A549 (cell line): ENCODE measurements at regions not wholly inside any gene's neighbourhood (a gene's known extent, or its start where the extent isn't known, plus 50 kb on each side); places are given as distances from the start of the nearest gene placed in this dataset.

Source experiments
- EP300 ChIP-seq, 2 experiments: fragments of >200 bp; sonication (Bioruptor Twin); formaldehyde crosslinking; IDR thresholded peaks; 2 replicates in 1 of 2; 3 replicates in 1 of 2; pipeline ENCODE4 v1.6.1; 2016 to 2017
- HOXA7 ChIP-seq: fragments of 250-450 bp; sonication (Bioruptor Pico); IDR thresholded peaks from 2 replicates; pipeline ENCODE4 v1.5.0; 2020; ENCODE audit warnings: mild to moderate bottlenecking, moderate library complexity
- POLR2AphosphoS2 ChIP-seq: conservative IDR thresholded peaks from 2 replicates; pipeline ENCODE4 v1.6.1; 2012; ENCODE audit warnings: low read length, improper control_type of control experiment, inconsistent platforms
- RFX5 ChIP-seq: fragments of 450-650 bp; IDR thresholded peaks from 2 replicates; pipeline ENCODE4 v1.7.1; 2014; ENCODE audit warnings: antibody characterized with exemption, mild to moderate bottlenecking, moderate library complexity

DNA sequence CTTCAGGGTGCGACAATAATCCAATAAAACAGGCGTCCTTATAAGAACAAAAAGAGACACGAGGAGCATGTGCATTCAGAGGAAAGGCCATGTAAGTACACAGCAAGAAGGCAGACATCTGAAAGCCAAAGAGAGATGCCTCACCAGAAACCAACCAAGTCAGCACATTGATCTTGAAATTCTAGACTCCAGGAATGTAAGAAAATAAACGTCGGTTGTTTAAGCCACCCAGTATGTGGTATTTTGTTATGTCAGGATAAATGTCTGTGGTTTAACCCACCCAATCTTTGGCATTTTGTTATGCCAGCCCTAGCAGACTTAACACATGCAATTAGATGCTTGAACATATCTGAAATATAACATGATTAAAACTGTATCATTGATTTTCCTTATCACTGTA, 452.0 kb downstream of the SLITRK6 start:
- TF ChIP-seq HOXA7 (CRISPR knock-in tag) (no peak), RFX5 (no peak), POLR2AphosphoS2 (no peak), EP300 (IDR thresholded peaks at IDR 0.05) (no peak)
